ENCODE measurements at regions not wholly inside any gene's neighbourhood (a gene's known extent, or its start where the extent isn't known, plus 50 kb on each side); places are given as distances from the start of the nearest gene placed in this dataset.

DNA sequence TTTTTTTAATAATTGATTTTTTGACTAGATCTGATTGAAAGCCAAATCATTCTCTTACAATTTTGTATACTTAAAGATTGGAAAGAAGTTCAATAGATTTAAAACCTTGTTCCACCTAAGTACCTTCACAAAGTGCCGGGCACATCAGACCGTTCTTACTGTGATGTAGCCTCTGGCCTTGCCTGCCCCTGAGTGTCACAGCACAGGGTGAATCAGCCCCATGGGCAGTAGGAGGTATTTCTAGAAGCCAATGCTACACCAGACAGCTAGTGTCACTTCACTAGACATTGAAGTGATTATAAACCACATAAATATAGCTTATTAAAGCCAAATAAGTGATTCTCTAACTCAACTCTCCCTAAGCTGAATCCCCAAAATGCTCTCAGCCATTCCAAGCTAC is 131.3 kb downstream of the LACC1 start:
- Mint-ChIP-seq H3K27me3 (ENCODE audit: low read depth) (no peaks in the 10 kb centered on the region), H3K36me3 (ENCODE audit: insufficient read depth in 1 of 3, low read depth in 3 of 3) (no peaks in the 10 kb centered on the region), H3K27ac (no peak overlapping the region), H3K9me3 (no peaks in the 10 kb centered on the region), H3K4me1 (peaks cover 2 to 9% of the 10 kb centered on the region in 2 experiments; a peak in 3 of 4 replicates), H3K4me3 (no peak overlapping the region)
- H3K27me3 ChIP-seq (ENCODE audit: insufficient read depth, low read length): no peaks in the 10 kb centered on the region
- H4K8ac ChIP-seq (replicated peaks; ENCODE audit: insufficient read length, low read depth, low read length): no peak overlapping the region
- no peak overlapping the region for H2BK20ac ChIP-seq (ENCODE audit: low read depth, low read length, poor library complexity, severe bottlenecking)
- H3K79me1 ChIP-seq (ENCODE audit: insufficient read depth, low read depth, low read length, poor library complexity, severe bottlenecking): no peaks in the 10 kb centered on the region
- H2AFZ ChIP-seq (ENCODE audit: low read length): no peak overlapping the region
- no peak for DNase-seq
- H3K4me1 ChIP-seq (ENCODE audit: insufficient read depth, low read length): no peaks in the 10 kb centered on the region
- H3K18ac ChIP-seq (ENCODE audit: insufficient read length, low read depth, low read length): no peak overlapping the region
- no peak overlapping the region for H2BK120ac ChIP-seq (ENCODE audit: low read depth, low read length, poor library complexity, severe bottlenecking)
- no peak overlapping the region for H2BK5ac ChIP-seq (ENCODE audit: insufficient read length, low read length)
- no peak overlapping the region for H3K14ac ChIP-seq (ENCODE audit: insufficient read depth, low read length)
- H3K9me3 ChIP-seq (ENCODE audit: control insufficient read depth, low read depth, low read length): no peaks in the 10 kb centered on the region
- no peaks in the 10 kb centered on the region for H3K23me2 ChIP-seq (ENCODE audit: insufficient read length, low read depth, low read length, poor library complexity, severe bottlenecking)
- H3K4ac ChIP-seq (ENCODE audit: low read depth, low read length): no peak overlapping the region
- no peaks in the 10 kb centered on the region for H4K20me1 ChIP-seq (ENCODE audit: control insufficient read depth, insufficient read depth, insufficient read length)
- H3K79me2 ChIP-seq (ENCODE audit: insufficient read depth, low read length): no peaks in the 10 kb centered on the region
- H3K4me2 ChIP-seq (ENCODE audit: insufficient read depth, insufficient read length, low read length): no peak overlapping the region
- H2BK12ac ChIP-seq (ENCODE audit: insufficient read length, low read depth, low read length): no peak overlapping the region
- no peak overlapping the region for H4K5ac ChIP-seq (ENCODE audit: insufficient read length, low read depth, low read length)
- no peak overlapping the region for H3K56ac ChIP-seq (ENCODE audit: insufficient read length, low read depth, low read length)
- WGBS (ENCODE audit: extremely low coverage, insufficient read length, low lambda C conversion rate): no CpG with 5 or more reads among the region's 2 CpGs
- no peak overlapping the region for H4K91ac ChIP-seq (ENCODE audit: insufficient read length, low read depth, low read length)
- H3K9ac ChIP-seq (ENCODE audit: extremely low read depth, insufficient read length, low read length): no peak overlapping the region
- no peak overlapping the region for H3K23ac ChIP-seq (ENCODE audit: insufficient read length, low read depth, low read length)
- TF ChIP-seq, protein P1, sequence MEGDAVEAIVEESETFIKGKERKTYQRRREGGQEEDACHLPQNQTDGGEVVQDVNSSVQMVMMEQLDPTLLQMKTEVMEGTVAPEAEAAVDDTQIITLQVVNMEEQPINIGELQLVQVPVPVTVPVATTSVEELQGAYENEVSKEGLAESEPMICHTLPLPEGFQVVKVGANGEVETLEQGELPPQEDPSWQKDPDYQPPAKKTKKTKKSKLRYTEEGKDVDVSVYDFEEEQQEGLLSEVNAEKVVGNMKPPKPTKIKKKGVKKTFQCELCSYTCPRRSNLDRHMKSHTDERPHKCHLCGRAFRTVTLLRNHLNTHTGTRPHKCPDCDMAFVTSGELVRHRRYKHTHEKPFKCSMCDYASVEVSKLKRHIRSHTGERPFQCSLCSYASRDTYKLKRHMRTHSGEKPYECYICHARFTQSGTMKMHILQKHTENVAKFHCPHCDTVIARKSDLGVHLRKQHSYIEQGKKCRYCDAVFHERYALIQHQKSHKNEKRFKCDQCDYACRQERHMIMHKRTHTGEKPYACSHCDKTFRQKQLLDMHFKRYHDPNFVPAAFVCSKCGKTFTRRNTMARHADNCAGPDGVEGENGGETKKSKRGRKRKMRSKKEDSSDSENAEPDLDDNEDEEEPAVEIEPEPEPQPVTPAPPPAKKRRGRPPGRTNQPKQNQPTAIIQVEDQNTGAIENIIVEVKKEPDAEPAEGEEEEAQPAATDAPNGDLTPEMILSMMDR (conservative IDR thresholded peaks at IDR 0.05): no peak
- no peak overlapping the region for H2BK15ac ChIP-seq (ENCODE audit: low read depth, low read length)
- no peak overlapping the region for H2AK5ac ChIP-seq (ENCODE audit: insufficient read length, low read length)
- no peak overlapping the region for H3T11ph ChIP-seq (ENCODE audit: low read length)
- H3K27ac ChIP-seq (ENCODE audit: insufficient read length, low read depth, low read length): no peak overlapping the region

Data from H9 (cell line).